ENCODE measurements at regions not wholly inside any gene's neighbourhood (a gene's known extent, or its start where the extent isn't known, plus 50 kb on each side); places are given as distances from the start of the nearest gene placed in this dataset.

GRCh38 chr2:34949316-34949715 lies 1350.2 kb upstream of the FAM98A start:
- no peaks in the 10 kb centered on the region for H3K4me1 ChIP-seq (ENCODE audit: low read length)
- H3K4me2 ChIP-seq (ENCODE audit: low read length), result no peak overlapping the region
- no peaks in the 10 kb centered on the region for H3K36me3 ChIP-seq (replicated peaks; ENCODE audit: low read depth, low read length)

GRCh38 chr2:34936089-34936488 lies 1337.0 kb upstream of the FAM98A start:
- H2AFZ ChIP-seq (ENCODE audit: low read depth, low read length), result no peak overlapping the region
- H4K20me1 ChIP-seq (ENCODE audit: insufficient read depth, low read length), result no peaks in the 10 kb centered on the region
- no peak overlapping the region for H3K27ac ChIP-seq (ENCODE audit: low read length)
- H3K4me3 ChIP-seq (ENCODE audit: low read length), result no peak overlapping the region
- no peaks in the 10 kb centered on the region for H3K9me3 ChIP-seq (ENCODE audit: insufficient read depth, low read length)
- H3K79me2 ChIP-seq (ENCODE audit: low read length), result no peaks in the 10 kb centered on the region
- H3K4me2 ChIP-seq (ENCODE audit: low read length), result no peak overlapping the region
- no peaks in the 10 kb centered on the region for H3K4me1 ChIP-seq (ENCODE audit: low read length)
- no peak overlapping the region for H3K9ac ChIP-seq (ENCODE audit: low read length)
- no peaks in the 10 kb centered on the region for H3K27me3 ChIP-seq (ENCODE audit: low read depth, low read length)
- H3K36me3 ChIP-seq (replicated peaks; ENCODE audit: low read depth, low read length), result no peaks in the 10 kb centered on the region
- TF ChIP-seq CTCF (IDR thresholded peaks at IDR 0.05; ENCODE audit: low read depth, low read length), result no peak
- no peak for TF ChIP-seq EZH2phosphoT487 (IDR thresholded peaks at IDR 0.05; ENCODE audit: low read depth)

More at GRCh38 chr2:34949316-34949715, 1350.2 kb upstream of the FAM98A start:
- H3K27ac ChIP-seq (ENCODE audit: low read length), result no peak overlapping the region
- no peak overlapping the region for H3K9ac ChIP-seq (ENCODE audit: low read length)
- H3K79me2 ChIP-seq (ENCODE audit: low read length), result no peaks in the 10 kb centered on the region
- H3K27me3 ChIP-seq (ENCODE audit: low read depth, low read length), result no peaks in the 10 kb centered on the region
- TF ChIP-seq CTCF (IDR thresholded peaks at IDR 0.05; ENCODE audit: low read depth, low read length) (no peak), EZH2phosphoT487 (IDR thresholded peaks at IDR 0.05; ENCODE audit: low read depth) (no peak)
- no peak overlapping the region for H2AFZ ChIP-seq (ENCODE audit: low read depth, low read length)
- H4K20me1 ChIP-seq (ENCODE audit: insufficient read depth, low read length), result no peaks in the 10 kb centered on the region
- no peaks in the 10 kb centered on the region for H3K9me3 ChIP-seq (ENCODE audit: insufficient read depth, low read length)
- H3K4me3 ChIP-seq (ENCODE audit: low read length), result no peak overlapping the region

GRCh38 chr2:34912084-34912483 lies 1313.0 kb upstream of the FAM98A start:
- H2AFZ ChIP-seq (ENCODE audit: low read depth, low read length), result no peak overlapping the region
- H3K4me2 ChIP-seq (ENCODE audit: low read length), result peak overlapping the region; percentile 57
- H4K20me1 ChIP-seq (ENCODE audit: insufficient read depth, low read length), result no peaks in the 10 kb centered on the region
- H3K27me3 ChIP-seq (ENCODE audit: low read depth, low read length), result no peaks in the 10 kb centered on the region
- H3K9ac ChIP-seq (ENCODE audit: low read length), result no peak overlapping the region
- H3K36me3 ChIP-seq (replicated peaks; ENCODE audit: low read depth, low read length), result no peaks in the 10 kb centered on the region
- no peak overlapping the region for H3K27ac ChIP-seq (ENCODE audit: low read length)
- no peak for TF ChIP-seq EZH2phosphoT487 (IDR thresholded peaks at IDR 0.05; ENCODE audit: low read depth)
- TF ChIP-seq CTCF (IDR thresholded peaks at IDR 0.05; ENCODE audit: low read depth, low read length), result no peak
- H3K9me3 ChIP-seq (ENCODE audit: insufficient read depth, low read length), result no peaks in the 10 kb centered on the region
- H3K4me3 ChIP-seq (ENCODE audit: low read length), result 0 out of 2 replicates have a peak overlapping the region, but pooled peaks have one; percentile 14
- peaks cover 10% of the 10 kb centered on the region for H3K4me1 ChIP-seq (ENCODE audit: low read length)
- H3K79me2 ChIP-seq (ENCODE audit: low read length), result no peaks in the 10 kb centered on the region

- Histone ChIP-seq H3K9me3 (ENCODE audit: insufficient read depth, low read length) (no peaks in the 10 kb centered on the region), H3K4me3 (ENCODE audit: low read length) (no peak overlapping the region), H3K9ac (ENCODE audit: low read length) (no peak overlapping the region), H3K4me2 (ENCODE audit: low read length) (no peak overlapping the region), H3K36me3 (replicated peaks; ENCODE audit: low read depth, low read length) (no peaks in the 10 kb centered on the region), H4K20me1 (ENCODE audit: insufficient read depth, low read length) (no peaks in the 10 kb centered on the region), H3K79me2 (ENCODE audit: low read length) (no peaks in the 10 kb centered on the region), H3K4me1 (ENCODE audit: low read length) (peaks cover 10% of the 10 kb centered on the region), H3K27ac (ENCODE audit: low read length) (no peak overlapping the region), H2AFZ (ENCODE audit: low read depth, low read length) (no peak overlapping the region), H3K27me3 (ENCODE audit: low read depth, low read length) (no peaks in the 10 kb centered on the region)
- TF ChIP-seq CTCF (IDR thresholded peaks at IDR 0.05; ENCODE audit: low read depth, low read length), result no peak; the same call in 1 of the 2 replicates
- TF ChIP-seq EZH2phosphoT487 (IDR thresholded peaks at IDR 0.05; ENCODE audit: low read depth), result no peak
These were observed 1311.0 kb upstream of the FAM98A start for GRCh38 chr2:34909992-34910705.

All from OCI-LY3 (cell line).